Stimulated activated CD4-positive, alpha-beta T cell treated with anti-CD3 and anti-CD28 coated beads, Interleukin-12 subunit alpha, Interleukin-12 subunit beta, amount 100 ng/mL, for 48 hours (primary cell): ENCODE measurements at regions not wholly inside any gene's neighbourhood (a gene's known extent, or its start where the extent isn't known, plus 50 kb on each side); places are given as distances from the start of the nearest gene placed in this dataset.
"Not testable (repeated sequence)": the region's sequence is repeated elsewhere in the genome, so short reads cannot be mapped to it uniquely, and the experiment has no call there.

Experiments used
- DNase-seq, 3 donors: peaks; one replicate each; pipeline ENCODE4 v3.0.0-alpha.2; 2020; ENCODE audit warnings: low read depth in 2 of 3, low spot score in 1 of 3

DNA sequence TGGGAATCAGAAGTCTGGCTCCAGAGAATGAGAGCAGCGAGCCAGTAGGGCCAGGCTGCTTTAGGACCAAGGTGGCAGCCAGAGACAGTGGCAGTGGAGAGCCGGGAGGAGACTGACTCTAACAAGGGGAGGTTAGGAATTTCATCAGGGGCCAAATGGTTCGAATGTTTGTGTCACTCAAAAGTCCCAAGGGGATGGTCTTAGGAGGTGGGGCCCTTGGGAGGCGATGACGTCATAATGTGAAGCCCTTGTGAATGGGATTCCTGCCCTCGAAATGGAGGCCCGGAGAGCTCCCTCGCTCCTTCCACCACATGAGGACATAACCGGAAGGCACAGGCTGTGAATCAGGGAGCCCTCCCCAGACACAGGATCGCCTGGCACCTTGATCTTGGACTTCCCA is 299.7 kb downstream of the QKI start:
- no peak for DNase-seq

DNA sequence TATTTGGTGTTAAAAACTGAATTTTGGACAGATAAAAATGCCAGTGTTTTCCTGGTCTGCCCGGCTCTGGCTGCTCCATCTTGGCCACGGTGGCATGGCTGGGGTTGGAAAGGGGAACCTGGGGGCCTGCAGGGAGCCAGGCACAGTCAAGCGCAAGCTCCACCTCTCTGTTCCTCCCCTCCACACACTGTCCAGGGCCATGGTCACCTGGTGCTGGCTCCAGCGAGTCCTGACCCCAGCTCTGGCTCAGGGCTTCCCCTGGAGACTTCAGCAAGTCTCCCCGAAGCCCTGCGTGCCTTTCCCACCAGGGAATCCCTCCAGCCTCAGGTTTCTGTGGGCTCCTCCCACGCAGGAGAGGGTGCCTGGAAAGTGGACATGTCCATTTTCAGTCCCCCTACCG is 298.5 kb downstream of the QKI start:
- DNase-seq, result no peak

DNA sequence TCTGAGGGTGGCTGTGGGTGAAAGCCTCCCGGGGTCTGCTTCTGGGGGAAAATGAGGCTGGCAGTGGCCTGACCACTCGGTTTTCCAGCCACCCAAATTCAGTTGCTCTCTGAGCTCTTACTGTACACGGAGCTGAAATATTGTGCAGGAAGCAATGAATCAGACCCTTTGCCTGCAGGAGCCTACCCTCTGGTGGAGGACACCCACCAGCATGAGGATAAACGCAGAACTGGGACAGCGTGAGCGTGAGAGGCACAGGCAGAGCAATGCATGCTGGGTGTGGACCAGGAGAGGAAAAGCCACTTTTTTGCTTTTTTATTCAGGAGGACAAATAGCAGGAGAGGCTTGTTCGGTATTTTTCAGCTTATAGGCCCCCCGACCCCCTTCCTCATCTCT is 298.0 kb downstream of the QKI start:
- DNase-seq, result no peak

DNA sequence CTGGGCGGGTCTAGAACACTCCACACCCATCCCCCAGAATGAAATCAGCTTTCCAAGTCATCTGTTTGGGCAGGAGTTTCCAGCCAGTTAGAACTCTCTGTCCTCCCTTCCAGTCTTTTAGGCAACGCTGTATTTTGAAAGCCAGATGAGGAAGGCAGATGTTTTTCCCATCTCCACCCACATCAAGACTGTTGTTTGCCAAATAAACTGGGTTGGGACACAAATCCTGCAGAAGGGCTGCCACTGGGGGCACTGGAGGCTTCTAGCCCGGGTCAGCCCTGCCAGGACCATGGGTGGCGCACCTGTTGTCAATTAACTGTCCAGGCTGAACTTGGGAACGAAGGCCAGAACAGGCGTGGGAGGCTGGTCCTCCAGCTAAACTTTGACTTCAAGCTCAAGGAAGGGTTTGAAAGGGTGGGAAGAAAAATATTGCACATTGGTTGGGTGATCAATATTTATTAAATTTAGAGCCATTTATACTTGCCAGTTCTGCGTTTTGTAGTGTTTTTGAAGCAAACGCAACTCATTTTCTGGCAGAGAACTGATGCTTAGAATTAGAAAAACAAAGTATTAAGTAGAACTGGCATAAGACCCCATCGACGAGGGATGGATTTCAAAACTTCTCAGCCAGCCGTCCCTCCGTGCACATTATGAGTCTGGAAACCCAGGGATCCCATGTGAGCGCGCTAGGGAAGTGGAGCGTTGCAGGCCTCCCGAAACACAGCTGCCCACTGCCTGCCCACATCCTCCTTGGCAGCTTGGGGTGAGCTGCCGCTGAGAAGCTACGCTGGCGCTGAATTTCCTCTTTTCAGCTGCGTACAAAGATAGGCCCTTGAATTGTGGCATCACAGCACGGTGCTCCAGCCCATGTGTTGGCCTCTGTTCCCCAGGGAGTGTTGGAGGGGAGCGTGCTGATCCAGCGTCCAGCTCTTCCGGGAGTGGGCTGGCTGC is 297.4 kb downstream of the QKI start:
- no peak for DNase-seq

DNA sequence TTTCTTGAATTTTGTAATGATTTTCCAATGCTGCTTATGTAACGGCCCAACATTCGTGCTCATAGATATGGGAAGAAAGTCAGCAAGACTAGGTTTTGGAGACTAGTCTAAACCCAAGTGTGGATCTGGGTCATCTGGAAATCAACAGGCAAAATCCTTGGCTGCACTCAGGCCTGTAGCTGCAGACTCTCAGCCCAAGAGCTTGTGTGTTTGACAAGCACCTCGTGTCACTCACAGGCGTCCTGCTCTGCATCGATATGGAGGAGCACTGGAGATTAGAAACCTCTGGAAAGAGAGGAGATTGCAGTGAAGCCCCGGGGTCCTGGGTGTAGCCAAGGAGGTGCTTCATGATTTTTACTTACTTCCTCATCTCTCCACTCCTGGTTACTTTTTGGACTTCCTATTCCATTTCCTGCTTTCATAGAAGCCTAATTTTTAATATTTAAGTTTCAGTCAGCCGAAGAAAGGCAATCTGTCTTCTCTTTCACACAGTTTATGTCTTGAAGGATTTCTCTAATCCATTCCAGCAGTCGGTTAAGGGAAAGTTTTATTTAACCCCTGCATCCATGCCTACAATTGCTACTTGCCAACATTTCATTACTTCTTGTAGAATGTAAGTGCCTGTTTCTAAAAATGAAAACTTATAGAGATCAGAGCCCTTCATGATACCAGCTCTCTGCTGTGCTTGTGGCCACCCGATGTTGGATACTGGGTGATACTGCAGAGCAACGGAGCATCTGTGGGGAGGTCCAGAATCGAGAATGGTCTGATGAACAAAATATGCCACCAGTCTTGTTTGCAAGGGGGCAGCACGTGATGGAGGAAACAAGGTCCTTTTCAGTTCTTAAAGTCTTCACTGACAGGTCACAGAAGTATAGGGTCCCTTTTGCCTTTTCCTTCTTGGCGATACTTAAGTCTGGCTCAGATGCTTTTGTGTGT is 296.3 kb downstream of the QKI start:
- no peak for DNase-seq

DNA sequence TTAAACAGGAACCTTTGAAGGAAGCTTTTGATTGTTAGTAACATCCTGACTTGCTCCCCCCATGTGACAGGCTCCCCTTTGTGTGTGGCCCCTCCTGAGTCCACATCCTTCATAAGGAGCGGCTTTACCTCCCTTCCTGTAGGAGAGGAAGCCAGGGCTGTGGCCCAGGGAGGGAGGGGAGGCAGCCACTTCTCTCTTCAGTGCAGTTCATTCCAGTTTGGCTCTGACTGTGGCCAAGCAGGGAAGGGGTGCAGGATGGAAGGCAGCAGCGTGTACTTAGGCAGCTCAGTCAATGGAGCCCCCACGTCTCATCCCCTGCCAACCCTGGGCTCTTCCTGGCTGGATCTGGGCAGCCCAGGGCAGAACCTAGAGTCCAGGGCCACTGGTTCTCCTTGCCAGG is 295.2 kb downstream of the QKI start:
- no peak for DNase-seq

DNA sequence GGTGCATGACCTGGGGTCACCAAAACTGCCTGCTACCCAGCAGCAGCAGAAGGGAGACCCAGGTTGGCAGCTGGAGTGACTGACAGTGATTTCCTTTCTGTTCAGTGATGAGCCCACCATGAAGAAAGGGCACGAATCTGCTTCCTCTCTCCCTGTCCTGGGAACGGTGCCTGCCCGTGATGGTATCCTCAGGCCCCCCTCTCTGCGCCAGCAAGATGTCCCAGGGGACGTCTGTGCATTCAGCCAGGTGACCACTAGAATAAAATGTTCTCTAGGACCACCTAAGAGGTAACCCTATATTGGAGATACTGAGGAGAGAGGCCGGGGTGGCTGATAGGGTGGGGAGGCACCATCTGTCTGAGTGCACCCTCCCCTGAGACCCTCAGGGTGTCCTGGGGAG is 294.7 kb downstream of the QKI start:
- no peak for DNase-seq

DNA sequence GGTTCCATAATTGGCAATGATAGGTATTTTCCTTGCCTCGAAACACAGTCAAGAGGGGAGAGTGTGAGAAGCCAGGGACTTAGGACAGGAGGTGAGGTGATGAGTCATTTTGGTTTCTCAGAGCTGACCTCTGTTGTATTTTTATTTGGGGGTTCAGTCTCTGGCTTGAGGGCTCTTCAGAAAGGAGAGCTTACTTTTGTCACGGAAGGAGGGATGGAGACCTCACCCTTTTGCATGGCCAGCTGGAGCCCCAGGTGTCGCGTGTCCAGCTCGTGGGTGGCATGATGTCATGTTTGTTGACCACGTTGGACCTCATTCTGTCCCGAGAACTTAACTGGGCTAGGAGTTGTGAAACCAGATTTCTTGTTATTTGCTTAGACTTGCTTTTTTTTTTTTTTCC is 293.9 kb downstream of the QKI start:
- no peak for DNase-seq

DNA sequence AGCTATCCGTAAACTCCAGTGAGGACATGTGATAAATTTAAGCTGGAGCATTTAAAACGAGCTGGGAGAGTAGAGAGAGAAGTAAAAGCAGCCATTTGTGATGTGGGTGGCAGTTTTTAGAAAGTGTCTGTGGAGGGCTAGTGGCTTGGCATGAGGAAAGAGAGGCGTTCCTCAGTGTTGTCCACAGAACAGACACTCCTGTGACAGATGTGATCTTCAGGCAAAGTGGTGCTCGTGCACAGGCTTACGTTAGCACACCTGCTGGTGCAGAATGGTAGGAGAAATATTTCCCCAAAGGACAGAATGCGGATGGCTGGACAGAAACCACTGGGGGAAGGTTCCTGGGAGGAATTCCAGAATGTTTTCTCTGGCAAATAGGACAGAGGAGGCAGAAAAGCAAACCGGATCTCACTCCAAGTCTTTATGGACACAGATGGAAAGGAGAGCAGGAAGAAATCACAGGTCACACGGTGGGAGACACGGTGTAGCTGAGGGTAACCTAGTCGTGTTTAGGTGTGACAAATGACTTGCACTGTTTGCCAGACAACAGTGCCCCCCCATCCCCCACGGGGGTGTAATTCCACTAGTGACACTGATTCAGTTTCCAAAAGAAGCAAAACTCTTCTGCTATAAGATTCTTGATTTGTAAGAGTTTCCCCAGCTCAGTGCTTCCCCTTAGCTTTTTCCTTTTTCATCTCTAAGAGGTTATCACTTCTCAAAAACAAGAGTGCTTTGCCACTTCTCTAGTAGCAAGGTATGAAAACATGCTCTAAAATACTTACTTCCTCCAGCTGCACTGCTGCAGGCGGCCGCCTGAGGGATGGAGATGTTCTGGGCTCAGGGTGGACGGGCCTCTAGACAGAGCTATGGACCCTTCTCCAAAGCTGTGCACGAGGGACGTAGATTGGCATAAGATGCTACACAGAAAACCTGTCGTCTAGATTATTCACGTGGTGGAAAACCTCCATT is 293.2 kb downstream of the QKI start:
- DNase-seq, result no peak

DNA sequence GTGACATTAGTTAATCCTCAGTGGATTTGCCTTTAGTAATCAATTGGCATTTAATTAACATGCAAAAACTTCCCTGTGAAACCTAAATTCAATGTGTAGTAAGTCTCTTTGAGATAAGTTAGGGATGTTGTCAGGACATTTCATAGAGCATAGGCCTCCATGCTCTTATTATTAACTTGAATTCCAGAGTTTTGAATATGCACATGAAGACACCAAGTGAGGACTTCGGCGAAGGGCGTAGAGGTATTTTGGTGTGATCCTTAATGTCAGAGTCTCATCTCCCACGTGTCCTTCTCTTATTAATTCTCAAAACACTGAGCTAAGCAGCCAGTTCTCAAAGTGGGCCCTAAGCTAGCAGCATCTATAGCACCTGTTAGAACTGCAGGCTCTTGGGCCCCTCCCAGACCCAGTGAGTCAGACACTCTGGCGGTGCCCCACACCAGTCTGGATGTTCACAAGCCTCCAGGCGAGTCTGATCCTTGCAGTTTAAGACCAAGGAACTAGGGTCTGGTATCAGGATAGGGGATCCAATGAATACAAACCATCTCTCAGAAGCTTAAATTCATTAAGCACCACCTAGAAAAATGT is 292.1 kb downstream of the QKI start:
- no peak for DNase-seq

DNA sequence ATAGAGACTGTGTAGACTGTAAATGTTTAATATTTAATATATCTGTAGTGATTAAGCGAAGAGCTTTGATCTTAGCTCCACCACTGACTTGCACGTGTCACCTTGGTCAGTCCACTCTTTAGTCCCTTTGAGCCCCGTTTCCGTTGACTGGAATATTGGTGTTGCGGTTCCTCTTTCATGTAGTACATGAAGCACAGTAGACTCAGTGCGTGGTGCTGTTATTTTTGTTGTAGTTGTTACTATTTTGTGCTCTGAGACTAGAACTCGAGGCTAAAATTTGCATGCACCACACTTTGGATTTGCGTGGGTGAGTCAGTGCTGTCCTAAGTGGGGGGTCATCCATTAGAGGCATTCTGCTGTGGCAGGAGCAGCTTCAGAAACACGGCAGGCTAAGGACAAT is 291.4 kb downstream of the QKI start:
- no peak for DNase-seq

DNA sequence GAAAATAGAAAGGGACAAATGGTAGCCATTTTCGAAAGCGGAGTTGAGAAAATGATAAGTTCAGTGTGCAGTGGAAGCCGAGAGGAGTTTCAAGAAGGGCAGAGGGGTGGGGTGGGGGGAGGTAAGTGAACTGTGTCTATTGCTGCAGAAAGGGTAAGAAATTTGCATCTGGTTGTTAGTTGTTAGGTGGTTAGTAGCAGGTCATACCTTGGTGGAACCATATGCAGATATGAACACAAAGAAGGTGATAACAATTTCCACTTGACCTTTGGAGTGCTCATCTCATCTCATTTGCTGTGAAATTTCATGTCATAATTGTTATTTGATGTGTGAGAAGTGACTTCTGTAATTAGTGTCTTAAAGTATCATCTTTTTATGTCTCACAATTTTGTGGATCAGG is 288.2 kb downstream of the QKI start:
- DNase-seq, result no peak

DNA sequence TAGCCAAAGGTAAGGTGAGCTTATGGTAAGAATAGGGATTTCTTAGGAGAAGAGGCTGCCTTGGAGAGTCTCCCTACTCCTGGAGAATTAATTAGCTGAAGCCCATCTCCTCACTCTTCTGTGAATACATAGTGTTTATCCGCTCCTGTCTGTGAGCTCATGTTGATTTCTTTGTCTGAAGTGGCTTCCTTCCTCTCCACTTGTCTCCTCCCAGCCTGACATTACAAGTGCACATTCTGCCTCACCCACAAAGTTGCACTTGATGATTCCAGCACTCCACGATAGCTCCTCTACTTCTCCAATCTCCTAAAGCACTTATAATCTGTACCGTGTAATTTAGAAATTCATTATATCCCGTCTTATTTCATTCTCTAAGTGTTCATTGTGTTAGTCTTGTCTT is 287.2 kb downstream of the QKI start:
- DNase-seq, result no peak

DNA sequence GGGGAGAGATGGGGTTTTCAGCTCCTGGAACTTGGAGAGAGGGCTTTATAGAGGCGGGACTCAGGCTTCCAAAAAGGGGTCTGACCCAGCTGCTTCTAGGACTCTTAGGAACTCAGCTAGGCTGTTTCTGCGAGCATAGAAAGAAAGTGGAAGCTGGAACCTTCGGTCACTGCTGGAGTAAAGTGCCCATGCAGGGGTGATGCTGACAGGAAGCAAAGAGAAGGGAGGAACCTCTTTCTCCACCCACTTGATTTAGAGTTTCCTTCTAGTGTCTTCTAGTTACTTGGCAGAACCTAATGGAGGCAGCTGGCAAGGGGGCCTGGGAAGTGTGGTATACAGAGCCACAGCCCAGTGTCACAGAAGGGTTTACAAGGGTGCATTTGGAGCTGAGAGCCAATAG is 283.6 kb downstream of the QKI start:
- no peak for DNase-seq

DNA sequence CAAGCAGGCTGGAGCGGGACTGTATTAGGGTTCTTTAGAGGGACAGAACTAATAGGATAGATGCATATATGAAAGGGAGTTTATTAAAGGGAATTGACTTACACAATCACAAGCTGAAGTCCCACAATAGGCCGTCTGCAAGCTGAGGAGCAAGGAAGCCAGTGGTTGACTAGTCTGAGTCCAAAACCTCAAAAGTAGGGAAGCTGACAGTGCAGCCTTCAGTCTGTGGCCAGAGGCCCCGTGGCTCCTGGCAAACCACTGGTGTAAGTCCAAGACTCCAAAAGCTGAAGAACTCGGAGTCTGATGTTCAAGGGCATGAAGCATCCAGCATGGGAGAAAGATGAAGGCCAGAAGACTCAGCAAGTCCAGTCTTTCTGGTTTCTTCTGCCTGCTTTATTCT is 281.8 kb downstream of the QKI start:
- not testable (repeated sequence) for DNase-seq

DNA sequence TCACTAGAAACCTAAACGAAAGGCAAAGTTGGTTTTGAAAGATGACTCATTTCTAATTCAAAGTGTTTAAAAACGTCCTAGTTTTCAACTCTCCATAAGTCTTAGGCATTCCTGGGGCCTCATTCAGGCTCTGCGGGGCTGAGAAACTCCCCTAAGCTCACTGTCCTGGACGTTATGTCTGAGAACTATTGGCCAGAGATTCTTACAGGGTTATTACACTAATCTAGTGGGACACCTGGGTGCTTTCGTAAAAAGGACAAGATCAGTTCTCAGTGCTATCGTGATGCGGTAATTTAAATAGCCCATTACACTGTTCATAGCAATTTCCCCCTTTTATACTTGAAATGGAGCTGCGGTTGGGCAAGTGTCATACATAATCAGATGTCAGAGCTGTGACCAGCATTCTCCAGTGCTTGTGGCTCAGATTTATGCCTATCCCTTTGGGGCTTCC is 280.9 kb downstream of the QKI start:
- DNase-seq, result no peak

DNA sequence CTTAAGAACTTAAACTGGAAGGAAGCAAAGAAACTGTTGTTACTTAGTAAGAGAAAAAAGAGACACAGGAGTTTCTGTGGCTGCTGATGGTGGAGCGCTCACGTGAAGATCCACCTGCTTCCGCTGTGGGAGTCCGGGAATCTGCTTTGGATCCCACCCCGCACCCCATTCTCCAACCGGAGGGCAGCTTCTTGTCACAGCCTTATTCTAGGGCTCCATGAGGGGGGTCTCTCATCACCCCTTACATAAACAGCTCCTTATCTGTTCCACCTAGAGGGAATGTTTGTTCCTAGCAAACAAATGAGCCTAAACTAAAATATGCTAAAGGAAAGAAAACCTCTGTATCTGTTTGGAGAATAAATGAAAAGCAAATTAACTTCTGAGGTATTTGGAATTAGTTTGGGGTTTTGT is 280.5 kb downstream of the QKI start:
- no peak for DNase-seq

DNA sequence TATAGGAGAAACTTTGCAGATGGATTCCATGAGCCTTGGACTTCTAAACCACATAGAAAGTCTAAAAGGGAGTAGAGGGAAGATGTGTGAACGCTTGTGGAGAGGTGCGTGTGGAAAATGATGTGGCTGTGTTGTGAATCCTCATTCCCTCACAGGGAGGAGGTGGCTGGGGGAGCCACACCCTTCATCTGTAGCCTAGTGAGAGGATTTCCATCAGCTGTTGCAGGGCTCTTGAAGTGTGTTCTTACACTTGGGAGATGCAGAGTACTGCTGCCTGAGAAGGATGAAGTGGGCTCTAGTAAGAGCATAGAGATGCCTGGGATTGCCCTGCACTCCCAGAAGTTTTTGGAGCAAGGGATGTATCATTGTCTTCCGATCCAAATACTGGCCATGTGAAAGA is 279.6 kb downstream of the QKI start:
- DNase-seq, result no peak

DNA sequence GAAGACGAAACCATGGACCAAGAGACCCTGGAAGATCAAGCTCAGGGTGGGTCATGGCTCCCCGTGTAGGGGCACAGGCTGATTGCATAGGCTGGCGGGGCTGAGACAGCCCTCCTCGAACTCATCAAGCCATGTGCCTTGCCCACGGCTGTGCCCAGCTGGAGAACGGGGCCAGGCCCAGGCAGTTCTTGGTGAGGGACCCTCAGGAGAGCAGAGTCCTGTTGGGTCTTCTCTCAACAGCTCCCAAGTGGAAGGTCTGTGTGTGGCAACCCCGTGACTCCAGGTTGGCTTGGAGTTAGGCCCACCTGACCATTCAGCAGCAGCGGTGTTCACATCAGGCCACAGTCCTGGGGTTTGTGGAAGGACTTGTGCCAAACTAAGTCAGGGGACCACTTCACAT is 276.5 kb downstream of the QKI start:
- DNase-seq, result no peak

DNA sequence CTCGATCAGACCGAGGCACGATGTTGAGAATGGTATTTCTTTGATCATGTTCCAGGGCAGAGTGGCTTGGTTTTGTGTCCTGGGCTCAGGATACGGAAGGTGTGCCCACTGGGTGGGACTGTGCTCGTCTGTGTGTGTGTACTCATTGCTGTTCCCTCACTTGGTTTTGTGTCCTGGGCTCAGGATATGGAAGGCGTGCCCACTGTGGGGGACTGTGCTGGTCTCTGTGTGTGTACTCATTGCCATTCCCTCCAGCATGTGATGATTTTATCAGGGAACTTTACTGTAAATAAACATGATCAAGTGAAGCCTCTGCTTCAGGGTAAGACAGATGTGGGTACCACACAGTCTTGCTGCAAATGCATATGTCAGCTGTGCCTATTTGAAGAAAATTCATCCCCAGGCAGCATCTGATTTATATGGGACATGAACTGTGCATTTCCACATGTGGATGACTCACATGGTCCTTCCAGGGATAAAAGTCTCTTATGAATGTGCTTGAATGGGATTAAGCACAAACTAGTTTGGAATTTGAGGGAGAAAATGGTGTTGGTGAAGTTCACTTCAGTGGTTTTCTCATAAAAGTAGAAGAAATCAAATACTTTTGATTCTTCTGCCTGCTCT is 274.3 kb downstream of the QKI start:
- DNase-seq, result no peak
